ENCODE measurements at regions not wholly inside any gene's neighbourhood (a gene's known extent, or its start where the extent isn't known, plus 50 kb on each side); places are given as distances from the start of the nearest gene placed in this dataset.
"Not testable (repeated sequence)": the region's sequence is repeated elsewhere in the genome, so short reads cannot be mapped to it uniquely, and the experiment has no call there.

DNA sequence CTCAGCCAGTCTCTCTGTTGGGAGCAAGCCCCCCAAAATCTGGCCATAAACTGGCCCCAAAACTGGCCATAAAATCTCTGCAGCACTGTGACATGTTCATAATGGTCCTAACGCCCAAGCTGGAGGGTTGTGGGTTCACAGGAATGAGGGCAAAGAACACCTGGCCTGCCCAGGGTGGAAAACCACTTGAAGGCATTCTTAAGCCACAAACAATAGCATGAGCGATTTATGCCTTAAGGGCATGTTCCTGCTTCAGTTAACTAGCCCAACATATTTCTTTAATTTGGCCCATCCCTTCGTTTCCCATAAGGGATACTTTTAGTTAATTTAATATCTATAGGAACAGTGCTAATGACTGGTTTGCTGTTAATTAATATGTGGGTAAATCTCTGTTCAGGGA lies 205.8 kb downstream of the ALG10 start:
- DNase-seq, result not testable (repeated sequence)

GRCh38 chr12:34229033-34229432 lies 206.7 kb downstream of the ALG10 start:
- DNase-seq, result not testable (repeated sequence)

DNA sequence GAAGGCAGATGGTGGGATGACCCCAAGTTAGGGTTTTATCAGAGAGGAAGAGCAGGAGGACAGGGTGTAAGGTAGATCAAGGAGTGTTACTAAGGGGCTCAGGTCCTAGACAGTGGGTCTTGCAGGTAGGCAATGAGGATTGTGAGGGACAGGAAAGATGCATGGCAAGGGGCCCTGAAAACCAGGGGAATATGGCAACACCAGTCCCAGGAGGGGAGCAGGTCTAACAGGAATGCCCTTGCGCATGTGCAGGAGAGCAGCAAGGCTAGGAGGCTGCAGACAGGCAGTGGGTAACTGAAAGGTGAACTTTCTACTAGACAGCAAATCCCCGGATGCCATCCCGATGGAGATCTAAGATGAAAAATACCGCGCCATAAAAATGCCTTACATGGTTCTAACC lies 211.3 kb downstream of the ALG10 start:
- no peak for DNase-seq

DNA sequence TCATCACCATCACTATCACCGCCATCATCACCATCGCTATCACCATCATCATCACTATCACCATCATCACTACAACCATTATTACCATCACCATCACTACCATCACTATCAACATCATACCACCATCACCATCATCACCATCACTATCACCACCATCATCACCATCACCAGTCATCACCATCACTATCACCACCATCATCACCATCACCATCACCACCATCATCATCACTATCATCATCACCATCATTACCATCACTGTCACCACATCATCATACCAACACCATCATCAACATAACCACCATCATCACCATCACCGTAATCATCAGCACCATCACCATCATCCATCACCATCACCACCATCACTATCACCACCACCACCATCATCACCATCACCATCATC lies 213.8 kb downstream of the ALG10 start:
- no peak for DNase-seq

GRCh38 chr12:34244608-34245007 lies 222.3 kb downstream of the ALG10 start:
- DNase-seq, result no peak

DNA sequence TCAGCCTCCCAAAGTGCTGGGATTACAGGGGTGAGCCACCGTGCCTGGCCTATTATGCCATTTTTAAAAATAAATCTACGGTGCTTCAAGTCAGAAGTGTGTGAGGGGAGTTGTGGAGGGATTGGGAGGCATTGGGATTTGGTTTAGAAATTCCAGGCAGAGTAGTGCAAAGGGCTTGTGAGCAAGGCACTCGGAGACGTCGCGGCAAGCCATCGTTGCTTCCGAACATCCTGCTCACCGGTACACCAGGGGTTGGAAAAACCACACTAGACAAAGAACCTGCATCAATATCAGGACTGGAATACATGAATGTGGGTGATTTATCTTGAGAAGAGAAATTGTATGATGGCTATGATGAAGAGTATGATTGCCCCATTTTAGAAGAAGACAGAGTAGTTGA lies 227.0 kb downstream of the ALG10 start:
- DNase-seq, result no peak

GRCh38 chr12:34251879-34252278 lies 229.6 kb downstream of the ALG10 start:
- DNase-seq, result not testable (repeated sequence)

- DNase-seq, result no peak
Observed at GRCh38 chr12:34253674-34254073, 231.4 kb downstream of the ALG10 start.

DNA sequence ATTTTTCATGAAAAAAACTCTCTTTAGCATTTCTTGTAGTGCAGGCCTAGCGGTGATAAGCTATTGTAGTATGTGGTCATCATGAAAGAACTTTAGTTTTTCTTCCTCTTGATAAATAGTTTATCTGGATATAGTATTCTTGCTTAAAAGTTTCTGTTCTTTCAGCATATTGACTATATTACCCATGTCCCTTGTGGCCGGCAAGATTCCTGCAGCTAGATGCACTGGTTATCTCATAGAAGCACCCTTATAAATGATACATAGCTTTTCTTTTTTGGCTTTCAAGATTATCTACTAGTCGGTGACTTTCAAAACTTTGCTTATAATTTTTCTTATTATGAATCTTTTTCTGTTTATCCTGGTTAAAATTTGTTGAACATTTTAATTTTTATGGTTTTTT lies 234.8 kb downstream of the ALG10 start:
- no peak for DNase-seq

GRCh38 chr12:34262140-34262539 lies 239.8 kb downstream of the ALG10 start:
- not testable (repeated sequence) for DNase-seq

DNA sequence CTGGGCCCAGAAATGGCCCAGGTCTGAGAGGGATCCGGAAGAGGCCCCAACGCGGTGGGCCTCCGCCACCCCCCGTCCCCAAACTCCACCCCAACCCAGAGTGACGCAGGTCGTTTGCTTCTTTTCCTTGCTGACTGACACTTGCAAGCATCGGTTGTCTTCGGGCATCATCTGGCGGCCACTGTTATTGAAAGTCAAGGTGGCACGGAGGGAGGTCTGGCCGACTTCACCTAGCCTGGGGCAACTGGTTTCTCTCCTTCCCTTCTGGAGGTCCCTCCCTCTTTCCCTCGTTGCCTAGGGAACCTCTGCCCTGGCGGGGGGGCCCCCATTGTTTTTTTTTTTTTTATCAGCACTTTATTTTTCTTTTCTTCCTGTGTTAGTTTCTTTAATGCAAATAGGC lies 241.8 kb downstream of the ALG10 start:
- DNase-seq, result no peak

DNA sequence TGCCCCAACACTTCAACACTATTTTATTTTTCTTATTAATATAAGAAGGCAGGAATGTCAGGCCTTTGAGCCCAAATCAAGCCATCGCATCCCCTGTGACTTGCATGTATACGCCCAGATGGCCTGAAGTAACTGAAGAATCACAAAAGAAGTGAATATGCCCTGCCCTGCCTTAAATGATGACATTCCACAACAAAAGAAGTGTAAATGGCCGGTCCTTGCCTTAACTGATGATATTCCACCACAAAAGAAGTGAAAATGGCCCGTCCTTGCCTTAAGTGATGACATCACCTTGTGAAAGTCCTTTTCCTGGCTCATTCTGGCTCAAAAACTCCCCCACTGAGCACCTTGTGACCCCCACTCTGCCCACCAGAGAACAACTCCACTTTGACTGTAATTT lies 251.4 kb downstream of the ALG10 start:
- DNase-seq, result not testable (repeated sequence)

GRCh38 chr12:34275129-34275528 lies 252.8 kb downstream of the ALG10 start:
- no peak for DNase-seq

- DNase-seq, result no peak
Observed at GRCh38 chr12:34286483-34286882, 264.2 kb downstream of the ALG10 start.

- no peak for DNase-seq
Observed at GRCh38 chr12:34286934-34287333, 264.6 kb downstream of the ALG10 start.

DNA sequence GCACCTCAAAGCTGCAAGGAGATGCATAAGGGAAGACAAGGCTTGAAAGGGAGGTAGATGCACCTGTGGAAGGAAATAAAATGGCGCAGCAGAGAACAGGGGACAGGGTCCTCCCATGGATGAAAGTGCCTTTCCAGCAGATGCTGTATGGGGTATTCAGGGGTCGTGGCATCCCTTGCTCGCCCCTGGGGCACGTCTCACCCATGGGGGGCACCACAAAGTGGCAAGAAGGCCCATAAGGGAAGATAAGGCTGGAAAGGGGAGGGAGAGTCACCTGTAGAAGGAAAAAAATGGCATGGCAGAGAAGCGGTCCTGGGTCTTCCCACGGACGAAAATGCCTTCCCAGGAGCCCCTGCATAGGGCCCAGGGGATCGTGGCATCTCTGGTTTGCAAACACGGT lies 265.1 kb downstream of the ALG10 start:
- DNase-seq, result no peak

- DNase-seq, result no peak
Observed at GRCh38 chr12:34287986-34288962, 266.0 kb downstream of the ALG10 start.

GRCh38 chr12:34288963-34289345 lies 266.7 kb downstream of the ALG10 start:
- no peak for DNase-seq

DNA sequence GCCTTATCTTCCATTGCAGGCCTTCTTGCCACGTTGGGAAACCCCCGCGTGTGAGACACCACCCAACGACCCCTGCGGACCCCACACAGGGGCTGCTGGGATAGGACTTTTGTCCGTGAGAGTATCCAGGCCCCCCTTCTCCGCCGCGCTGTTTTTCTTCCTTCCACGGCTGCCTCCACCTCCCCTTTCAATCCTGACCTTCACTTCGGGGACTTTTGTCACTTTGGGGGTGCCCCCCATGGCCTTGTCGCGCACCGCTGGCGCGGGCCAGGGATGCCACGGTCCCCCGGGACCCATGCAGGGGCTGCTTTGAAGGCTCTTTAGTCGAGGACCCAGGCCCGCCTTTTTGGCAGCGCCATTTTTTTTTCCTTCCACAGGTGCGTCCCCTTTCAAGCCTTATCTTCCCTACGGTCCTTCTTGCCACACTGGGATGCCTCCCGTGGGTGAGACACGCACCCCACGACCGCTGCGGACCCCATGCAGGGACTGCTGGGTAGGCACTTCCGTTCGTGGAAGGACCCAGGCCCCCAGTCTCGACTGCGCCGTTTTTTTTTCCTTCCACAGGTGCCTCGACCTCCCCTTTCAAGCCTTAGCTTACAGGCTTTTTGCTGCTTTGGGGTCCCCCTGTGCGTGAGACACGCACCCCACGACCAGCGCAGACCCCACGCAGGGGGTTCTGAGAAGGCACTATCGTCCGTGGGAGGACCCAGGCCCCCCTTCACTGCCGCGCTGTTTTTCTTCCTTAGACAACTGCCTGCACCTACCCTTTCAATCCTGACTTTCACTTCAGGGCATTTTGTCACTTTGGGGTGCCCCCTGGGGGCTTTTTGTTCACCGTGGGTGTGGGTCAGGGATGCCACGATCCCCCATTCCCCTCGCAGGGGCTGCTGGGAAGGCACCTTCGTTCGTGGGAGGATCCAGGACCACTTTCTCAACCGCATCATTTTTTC lies 267.4 kb downstream of the ALG10 start:
- no peak for DNase-seq

- no peak for DNase-seq
Observed at GRCh38 chr12:34290381-34290995, 268.2 kb downstream of the ALG10 start.

- no peak for DNase-seq
Observed at GRCh38 chr12:34291001-34291400, 268.7 kb downstream of the ALG10 start.

DNA sequence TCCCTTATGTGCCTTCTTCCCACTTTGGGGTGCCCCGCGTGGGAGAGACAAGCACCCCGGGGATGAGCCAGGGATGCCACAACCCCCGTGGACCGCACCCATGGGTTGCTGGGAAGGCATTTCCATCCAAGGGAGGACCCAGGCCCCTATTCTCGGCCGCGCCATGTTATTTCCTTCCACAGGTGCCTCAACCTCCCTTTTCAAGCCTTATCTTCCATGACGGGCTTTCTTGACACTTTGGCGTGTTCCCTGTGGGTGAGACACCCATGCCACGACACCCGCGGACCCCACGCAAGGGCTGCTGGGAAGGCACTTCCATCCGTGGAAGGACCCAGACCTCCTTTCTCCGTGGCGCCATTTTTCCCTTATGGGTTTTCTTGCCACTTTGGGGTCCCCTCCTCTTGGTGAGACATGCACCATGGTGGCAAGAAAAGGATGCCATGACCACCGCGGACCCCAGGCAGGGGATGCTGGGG lies 269.2 kb downstream of the ALG10 start:
- DNase-seq, result no peak
